Chondrocyte (in vitro differentiated cells): ENCODE measurements at regions not wholly inside any gene's neighbourhood (a gene's known extent, or its start where the extent isn't known, plus 50 kb on each side); places are given as distances from the start of the nearest gene placed in this dataset.

Source experiments
- DNase-seq: peaks from one replicate; pipeline ENCODE4 v3.0.0; 2021; ENCODE audit warnings: mixed read lengths, low spot score
- H3K27ac Mint-ChIP-seq: one replicate; pipeline ENCODE4 v1.8.0; 2021; ENCODE audit warnings: mild to moderate bottlenecking, moderate library complexity, mixed read lengths; ENCODE audit not compliant: unreplicated experiment
- H3K27me3 Mint-ChIP-seq: 2 replicates; pipeline ENCODE4 v1.8.0; 2021; ENCODE audit warnings: low read depth, mixed read lengths
- H3K36me3 Mint-ChIP-seq: 2 replicates; pipeline ENCODE4 v1.8.0; 2021; ENCODE audit warnings: low read depth, mixed read lengths
- H3K4me1 Mint-ChIP-seq: 2 replicates; pipeline ENCODE4 v1.8.0; 2021; ENCODE audit warnings: low read depth, mild to moderate bottlenecking, mixed read lengths
- H3K4me3 Mint-ChIP-seq: one replicate; pipeline ENCODE4 v1.8.0; 2021; ENCODE audit warnings: mild to moderate bottlenecking, moderate library complexity, mixed read lengths; ENCODE audit not compliant: unreplicated experiment
- H3K9me3 Mint-ChIP-seq: 2 replicates; pipeline ENCODE4 v1.8.0; 2021; ENCODE audit warnings: low read depth, mixed read lengths
- CTCF ChIP-seq: fragments of 200-600 bp; sonication (generic); IDR thresholded peaks from 2 replicates; pipeline ENCODE4 v1.5.0; 2021; ENCODE audit warnings: antibody characterized with exemption, mild to moderate bottlenecking, moderate library complexity

- Mint-ChIP-seq H3K36me3 (no peaks in the 10 kb centered on the region), H3K9me3 (peaks cover 3% of the 10 kb centered on the region), H3K27ac (peak overlapping the region; percentile 38), H3K4me1 (peaks cover 5% of the 10 kb centered on the region), H3K4me3 (no peak overlapping the region), H3K27me3 (no peaks in the 10 kb centered on the region)
- no peak for DNase-seq
- TF ChIP-seq CTCF: no peak
Observed at GRCh38 chr3:153901991-153902390, 219.2 kb upstream of the ARHGEF26 start.

- H3K36me3 Mint-ChIP-seq: no peaks in the 10 kb centered on the region
- no peak overlapping the region for H3K27ac Mint-ChIP-seq
- H3K27me3 Mint-ChIP-seq: no peaks in the 10 kb centered on the region
- H3K4me3 Mint-ChIP-seq: no peak overlapping the region
- peaks cover 3% of the 10 kb centered on the region for H3K9me3 Mint-ChIP-seq
- TF ChIP-seq CTCF: no peak
- peaks cover 5% of the 10 kb centered on the region for H3K4me1 Mint-ChIP-seq
- no peak for DNase-seq
Observed at GRCh38 chr3:153903430-153903829, 217.8 kb upstream of the ARHGEF26 start.

- Mint-ChIP-seq H3K4me3 (no peak overlapping the region), H3K9me3 (peaks cover 3% of the 10 kb centered on the region), H3K4me1 (peaks cover 5% of the 10 kb centered on the region), H3K27me3 (peaks cover 4% of the 10 kb centered on the region), H3K27ac (no peak overlapping the region), H3K36me3 (no peaks in the 10 kb centered on the region)
- no peak for TF ChIP-seq CTCF
- no peak for DNase-seq
Observed at GRCh38 chr3:153906366-153906765, 214.8 kb upstream of the ARHGEF26 start.

- no peak overlapping the region for H3K27ac Mint-ChIP-seq
- H3K27me3 Mint-ChIP-seq: peaks cover 5% of the 10 kb centered on the region
- H3K9me3 Mint-ChIP-seq: no peaks in the 10 kb centered on the region
- H3K4me1 Mint-ChIP-seq: no peaks in the 10 kb centered on the region
- DNase-seq: no peak
- H3K36me3 Mint-ChIP-seq: no peaks in the 10 kb centered on the region
- no peak for TF ChIP-seq CTCF
- H3K4me3 Mint-ChIP-seq: no peak overlapping the region
Observed at GRCh38 chr3:153910387-153910786, 210.8 kb upstream of the ARHGEF26 start.

GRCh38 chr3:153911116-153911515, 210.1 kb upstream of the ARHGEF26 start:
- Mint-ChIP-seq H3K36me3 (no peaks in the 10 kb centered on the region), H3K4me1 (no peaks in the 10 kb centered on the region), H3K9me3 (no peaks in the 10 kb centered on the region), H3K27ac (no peak overlapping the region), H3K27me3 (peaks cover 6% of the 10 kb centered on the region), H3K4me3 (no peak overlapping the region)
- DNase-seq: no peak
- no peak for TF ChIP-seq CTCF
